ENCODE measurements at regions not wholly inside any gene's neighbourhood (a gene's known extent, or its start where the extent isn't known, plus 50 kb on each side); places are given as distances from the start of the nearest gene placed in this dataset.

DNA sequence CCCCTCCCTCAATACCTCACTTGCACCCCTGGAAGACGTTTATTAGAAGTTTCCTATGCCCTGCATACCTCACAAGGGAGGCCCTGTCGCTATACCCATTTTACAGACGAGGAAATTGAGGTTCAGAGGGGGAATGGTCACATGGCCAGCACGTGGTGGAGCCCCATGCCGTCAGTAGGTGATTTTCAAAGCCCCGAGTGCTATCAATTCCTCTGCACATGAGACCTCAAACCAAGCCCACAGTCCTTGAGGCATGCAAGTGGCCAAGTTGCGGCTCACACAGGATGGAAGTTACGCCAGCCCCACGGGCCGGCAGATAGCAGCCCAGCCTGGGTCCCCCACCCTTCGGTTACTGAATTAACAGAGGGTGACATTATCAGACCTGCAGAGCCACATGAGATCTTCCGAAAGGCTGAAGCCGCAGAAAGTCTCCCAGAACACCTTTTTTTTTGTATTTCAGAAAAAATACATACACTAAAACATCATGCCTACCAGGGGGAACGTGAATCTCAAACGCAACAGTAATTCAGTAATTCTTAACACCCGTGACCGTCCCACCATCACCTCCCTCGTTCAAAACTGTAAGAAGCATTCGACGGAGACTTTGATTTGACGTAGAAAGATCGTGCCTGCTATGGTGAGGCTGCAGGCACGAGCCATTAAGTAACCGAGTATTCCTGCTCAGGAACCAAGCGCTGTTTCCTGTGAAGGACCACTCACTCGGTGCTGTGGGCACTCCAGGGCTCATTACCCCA lies 129.0 kb downstream of the RFLNA start:
- no peak for DNase-seq

DNA sequence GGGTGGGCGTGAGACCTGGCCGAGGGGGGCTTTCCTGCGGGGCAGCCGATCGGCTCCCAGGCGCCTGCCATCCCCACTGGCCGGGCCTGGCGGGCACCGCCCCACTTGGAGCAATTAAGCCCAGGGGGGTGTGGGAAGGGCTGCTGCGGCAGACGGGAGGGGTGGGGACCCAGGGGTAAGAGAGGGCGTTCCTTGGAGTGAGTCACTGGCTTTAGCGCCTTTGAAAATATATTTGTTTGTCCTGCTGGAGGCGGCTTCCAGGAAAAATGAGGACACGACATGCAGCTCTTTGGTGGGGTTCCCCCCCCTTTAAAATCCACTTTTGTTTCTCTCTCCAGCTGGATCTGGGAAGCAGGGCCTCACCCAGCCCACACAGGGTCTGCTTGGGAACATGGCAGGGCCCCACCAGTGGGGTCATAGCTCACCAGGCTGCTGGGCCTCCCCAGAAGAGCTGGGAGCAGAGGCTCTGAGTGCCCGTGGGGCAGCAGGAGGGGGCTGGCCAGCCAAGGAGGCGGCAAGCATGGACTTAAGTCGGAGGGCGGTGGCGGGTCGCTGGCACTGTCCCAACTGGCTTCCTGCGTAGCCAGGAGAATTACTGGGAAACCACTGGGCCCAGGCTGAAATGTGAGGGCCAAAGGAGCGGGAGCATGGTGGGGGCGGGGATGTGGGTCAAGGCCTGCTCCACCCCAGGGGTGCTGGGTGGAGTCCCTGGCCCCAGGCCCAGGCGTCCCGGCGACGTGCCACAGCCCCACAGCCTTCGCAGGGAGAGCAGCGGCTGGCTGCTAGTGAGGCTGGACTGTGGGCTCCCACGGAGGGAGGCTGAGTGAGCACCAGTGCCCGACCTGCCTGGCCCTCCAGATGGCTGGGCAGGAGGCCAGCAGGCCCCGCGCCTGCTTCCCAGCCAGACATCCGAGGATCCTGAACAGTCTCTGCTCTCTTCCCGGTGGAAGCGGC lies 128.0 kb downstream of the RFLNA start:
- peak; percentile 72 for DNase-seq

DNA sequence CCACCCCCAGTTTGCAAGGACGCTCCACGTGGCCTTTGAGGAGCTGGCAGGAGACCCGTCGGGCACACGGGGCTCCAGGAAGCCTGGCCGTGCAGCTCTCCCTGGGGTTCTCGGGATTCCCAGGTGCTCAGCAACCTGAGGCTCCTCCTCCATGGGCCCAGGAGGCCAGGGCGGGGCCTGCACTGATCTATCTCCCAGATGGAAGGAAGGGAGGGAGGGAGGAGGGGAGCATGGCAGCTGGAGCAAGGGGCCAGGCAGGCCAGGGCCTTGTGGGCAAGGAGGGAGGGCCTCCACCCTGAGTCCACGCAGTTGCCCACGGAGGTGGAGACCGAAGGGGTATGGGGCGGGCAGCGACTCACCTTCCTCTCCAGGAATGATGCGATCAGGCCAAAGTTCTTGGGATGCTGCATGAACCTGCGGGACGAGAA lies 127.3 kb downstream of the RFLNA start:
- peak; percentile 90 for DNase-seq

DNA sequence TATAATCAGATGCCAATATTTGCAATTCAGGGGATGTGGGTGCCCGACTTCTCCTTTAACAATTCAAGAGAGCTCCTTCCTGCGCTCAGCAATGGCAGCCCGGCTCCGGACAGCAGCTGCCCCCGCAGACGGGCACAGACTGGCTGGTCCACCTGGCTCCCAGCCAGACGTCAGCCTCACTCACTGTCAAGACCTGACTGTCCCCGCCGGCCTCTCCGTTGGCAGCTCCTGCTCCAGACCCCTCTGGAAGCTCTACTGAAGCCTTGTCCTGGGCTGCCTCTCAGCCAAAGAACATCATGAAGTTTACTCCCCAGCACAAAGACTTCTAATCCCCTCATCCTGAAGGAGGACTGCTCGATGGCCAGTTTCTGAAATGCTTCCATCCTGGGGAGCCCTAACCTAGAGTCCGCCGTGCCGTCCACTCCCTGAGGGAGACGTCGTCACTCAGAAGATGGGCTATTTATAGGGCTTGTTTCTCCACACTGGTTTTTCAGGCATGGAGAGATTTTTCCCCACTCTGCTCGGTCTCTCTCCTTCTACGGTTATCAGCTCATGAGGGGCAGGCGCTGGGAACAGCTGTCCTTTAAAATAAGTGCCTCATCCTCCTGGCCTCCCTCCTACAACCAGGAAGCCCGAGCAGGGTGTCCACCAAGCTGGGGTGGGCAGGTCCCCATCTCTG lies 126.2 kb downstream of the RFLNA start:
- DNase-seq = no peak

GRCh38 chr12:124420041-124420995 lies 125.4 kb downstream of the RFLNA start:
- no peak for DNase-seq

- DNase-seq = no peak
Measured at GRCh38 chr12:124419292-124420040, 124.6 kb downstream of the RFLNA start.

DNA sequence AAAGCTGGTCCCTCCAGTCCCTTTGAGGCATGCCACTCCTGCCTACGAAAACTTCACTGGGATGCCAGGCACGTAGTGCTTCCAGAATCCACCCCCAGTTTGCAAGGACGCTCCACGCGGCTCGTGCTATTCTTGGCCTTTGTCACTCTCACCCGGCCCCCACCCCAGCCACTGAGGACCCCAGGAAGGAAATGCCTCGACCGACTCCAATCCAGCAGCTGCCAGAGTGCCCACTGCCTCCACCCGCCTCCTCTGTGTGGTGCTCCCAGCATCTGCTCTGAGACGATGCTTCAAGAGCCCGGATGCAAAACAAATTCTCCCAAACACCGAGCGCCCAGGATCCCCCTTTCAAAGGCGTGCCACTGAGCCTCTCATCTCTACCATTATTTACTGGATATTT lies 123.9 kb downstream of the RFLNA start:
- DNase-seq = no peak

DNA sequence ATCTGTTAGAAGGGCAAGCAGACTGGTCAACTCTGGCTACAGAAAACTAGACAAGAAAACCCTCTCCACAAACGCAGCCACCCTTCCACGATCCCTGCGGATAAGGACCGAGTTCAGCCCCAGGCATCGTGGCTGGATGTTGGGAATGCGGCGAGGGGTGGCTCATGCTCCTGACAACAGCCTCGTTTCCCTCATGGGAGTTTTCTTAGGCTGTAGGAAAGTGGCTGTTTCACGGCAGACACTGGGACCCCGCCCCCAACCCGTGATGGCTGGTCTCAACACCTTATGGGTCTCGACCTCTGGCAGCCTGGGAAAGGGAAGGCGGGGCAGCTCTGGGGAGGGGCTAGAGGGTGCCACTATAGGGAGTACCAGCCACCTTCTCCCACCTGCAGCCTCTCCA lies 123.3 kb downstream of the RFLNA start:
- DNase-seq = no peak

DNA sequence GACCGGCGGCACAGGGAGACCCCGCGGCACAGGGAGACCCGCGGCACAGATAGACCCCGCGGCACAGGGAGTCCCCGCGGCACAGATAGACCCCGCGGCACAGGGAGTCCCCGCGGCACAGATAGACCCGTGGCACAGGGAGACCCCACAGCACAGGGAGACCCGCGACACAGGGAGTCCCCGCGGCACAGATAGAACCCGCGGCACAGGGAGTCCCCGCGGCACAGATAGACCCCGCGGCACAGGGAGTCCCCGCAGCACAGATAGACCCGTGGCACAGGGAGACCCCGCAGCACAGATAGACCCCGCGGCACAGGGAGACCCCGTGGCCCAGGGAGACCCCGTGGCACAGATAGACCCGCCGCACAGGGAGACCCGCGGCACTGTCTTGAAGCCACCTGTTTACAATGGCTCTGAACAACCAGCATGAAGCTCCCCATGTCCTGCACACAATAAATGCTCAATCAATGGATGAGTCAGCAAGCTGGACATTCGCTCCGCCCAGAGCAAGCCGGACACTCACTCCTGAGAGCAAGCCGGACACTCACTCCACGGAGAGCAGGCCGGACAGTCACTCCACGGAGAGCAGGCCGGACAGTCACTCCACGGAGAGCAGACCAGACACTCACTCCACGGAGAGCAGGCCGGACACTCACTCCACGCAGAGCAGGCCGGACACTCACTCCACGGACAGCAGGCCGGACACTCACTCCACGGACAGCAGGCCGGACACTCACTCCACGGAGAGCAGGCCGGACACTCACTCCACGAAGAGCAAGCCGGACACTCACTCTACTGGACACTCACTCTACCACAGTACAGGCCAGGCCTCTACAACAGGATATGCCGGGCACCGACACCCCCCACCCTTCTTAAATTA lies 121.9 kb downstream of the RFLNA start:
- DNase-seq = no peak

- DNase-seq = no peak
Measured at GRCh38 chr12:124415064-124415463, 120.2 kb downstream of the RFLNA start.

DNA sequence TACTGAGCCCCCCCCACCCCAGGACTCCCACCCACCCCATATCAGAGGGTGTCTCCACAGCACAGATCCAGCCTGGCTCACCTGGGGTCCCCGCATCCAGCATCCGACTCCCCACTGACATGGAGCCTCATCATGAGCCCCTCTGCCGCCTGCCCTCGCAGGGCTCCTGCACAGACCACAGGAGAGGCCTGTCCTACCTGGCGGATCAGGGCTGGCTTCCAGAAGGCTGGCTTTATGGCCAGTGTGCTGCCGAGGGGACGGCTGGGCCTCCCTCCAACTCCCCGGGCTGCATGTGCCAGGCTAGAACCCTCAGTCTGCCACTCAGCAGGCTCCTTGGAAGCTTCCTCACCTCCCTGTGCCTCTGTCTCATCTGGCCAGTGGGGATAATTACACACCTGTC lies 119.0 kb downstream of the RFLNA start:
- DNase-seq = no peak

DNA sequence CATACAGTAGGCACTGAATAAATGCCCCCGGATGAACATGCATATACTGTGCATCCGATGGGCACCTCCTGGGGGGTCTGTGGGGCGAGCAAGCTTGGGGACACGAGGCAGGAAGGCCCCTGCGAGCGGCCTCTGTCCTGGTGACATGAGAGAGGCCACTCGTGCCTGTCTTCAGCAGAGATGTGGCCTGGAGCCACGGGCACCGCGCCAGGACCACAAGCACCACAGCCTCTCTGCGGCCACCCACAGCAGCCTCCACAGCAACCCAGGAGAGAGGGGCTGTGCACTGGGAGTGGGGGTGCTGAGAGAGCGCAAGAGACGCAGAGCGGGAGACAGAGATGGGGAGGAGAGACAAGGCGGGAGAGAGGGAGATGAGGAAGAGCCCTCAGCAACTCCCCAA lies 118.5 kb downstream of the RFLNA start:
- DNase-seq = no peak

GRCh38 chr12:124412646-124413015 lies 117.7 kb downstream of the RFLNA start:
- no peak for DNase-seq

DNA sequence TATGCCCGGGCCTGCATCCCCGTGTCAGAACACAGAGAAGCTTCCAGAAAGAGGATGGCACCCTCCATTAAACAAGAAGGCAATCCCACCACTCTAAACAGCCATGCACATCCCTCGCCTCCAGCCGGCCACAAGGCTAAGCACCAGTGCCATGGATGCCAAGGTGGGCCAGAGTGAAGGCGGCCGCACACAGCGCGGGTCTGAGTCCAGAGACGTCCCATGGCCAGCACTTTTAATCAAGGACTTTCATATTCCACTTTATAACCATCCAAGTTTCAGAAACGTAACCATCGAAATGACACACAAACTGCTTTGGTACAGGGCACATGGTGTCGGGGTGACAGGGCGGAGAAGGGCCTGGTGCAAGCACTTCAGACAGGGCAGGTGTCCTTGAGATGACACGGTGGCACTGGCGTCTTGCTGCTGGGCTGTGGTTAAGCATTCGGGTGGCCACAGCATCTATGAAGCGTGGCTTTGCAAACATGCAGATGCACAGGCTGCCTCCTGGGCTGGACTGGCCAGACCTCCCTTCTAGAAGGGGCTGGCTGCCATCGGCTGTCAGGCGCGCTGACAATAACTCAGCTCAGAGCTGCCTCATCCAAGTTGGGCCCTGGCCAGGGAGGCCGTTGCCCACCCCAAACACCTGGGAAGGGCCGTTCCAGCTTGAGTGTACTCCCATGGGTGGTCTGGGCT lies 117.2 kb downstream of the RFLNA start:
- DNase-seq = no peak

DNA sequence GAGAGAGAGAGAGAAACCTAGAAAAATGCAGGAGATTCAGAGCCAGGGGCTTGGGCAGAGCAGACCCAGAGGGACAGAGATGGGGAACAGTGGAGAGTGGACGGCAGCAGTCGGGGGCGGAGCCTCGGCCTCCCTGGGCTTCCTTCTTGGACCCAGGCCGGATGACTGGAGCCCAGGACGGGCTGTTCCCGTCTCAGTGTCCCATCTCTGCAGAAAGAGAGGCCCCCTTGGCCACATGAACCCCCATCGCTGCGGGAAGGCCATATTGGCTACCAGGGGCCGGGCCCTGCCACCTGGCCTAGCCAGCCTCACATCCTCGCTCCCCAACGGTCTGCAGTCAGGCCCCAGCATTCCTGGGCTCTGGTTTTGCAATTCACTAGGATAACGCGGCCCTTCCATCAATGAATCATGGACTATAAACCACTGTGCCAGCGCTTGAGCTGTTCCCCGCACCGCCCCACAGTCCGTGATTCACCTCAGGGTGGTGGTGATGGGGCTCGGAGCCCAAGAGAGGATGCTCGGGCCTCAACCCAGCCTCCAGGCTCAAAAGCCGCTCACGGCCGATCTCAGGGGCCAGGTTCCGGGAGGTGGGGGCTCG lies 116.5 kb downstream of the RFLNA start:
- no peak for DNase-seq

- no peak for DNase-seq
Measured at GRCh38 chr12:124410354-124411175, 115.7 kb downstream of the RFLNA start.

GRCh38 chr12:124408822-124409517 lies 114.1 kb downstream of the RFLNA start:
- no peak for DNase-seq

DNA sequence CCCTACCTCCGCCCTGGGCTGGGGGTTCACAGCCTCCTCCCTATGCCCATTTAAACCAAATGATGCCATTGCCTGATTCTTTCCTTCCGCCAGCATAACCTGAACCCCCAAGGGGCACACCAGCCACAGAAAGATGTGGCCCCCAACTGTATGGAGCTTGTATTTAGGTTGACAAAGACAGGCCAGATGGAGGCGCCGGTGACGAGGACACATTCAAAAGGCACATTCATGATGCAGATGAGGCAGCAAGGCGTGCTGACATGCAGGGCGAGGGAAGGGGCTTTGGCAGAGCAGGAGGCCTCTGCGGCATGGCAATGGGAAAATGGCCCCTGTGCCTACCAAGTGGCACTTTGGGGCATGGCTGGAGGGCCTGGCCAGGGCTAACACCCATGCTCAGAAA lies 112.2 kb downstream of the RFLNA start:
- DNase-seq = no peak
